ENCODE measurements at regions not wholly inside any gene's neighbourhood (a gene's known extent, or its start where the extent isn't known, plus 50 kb on each side); places are given as distances from the start of the nearest gene placed in this dataset.

- TF ChIP-seq TAF1 (IDR thresholded peaks at IDR 0.05; ENCODE audit: borderline replicate concordance, insufficient read depth, low read length) (no peak), POLR2AphosphoS5 (IDR thresholded peaks at IDR 0.05; ENCODE audit: low read depth, low read length) (no peak)
- TF ChIP-seq, protein P1, sequence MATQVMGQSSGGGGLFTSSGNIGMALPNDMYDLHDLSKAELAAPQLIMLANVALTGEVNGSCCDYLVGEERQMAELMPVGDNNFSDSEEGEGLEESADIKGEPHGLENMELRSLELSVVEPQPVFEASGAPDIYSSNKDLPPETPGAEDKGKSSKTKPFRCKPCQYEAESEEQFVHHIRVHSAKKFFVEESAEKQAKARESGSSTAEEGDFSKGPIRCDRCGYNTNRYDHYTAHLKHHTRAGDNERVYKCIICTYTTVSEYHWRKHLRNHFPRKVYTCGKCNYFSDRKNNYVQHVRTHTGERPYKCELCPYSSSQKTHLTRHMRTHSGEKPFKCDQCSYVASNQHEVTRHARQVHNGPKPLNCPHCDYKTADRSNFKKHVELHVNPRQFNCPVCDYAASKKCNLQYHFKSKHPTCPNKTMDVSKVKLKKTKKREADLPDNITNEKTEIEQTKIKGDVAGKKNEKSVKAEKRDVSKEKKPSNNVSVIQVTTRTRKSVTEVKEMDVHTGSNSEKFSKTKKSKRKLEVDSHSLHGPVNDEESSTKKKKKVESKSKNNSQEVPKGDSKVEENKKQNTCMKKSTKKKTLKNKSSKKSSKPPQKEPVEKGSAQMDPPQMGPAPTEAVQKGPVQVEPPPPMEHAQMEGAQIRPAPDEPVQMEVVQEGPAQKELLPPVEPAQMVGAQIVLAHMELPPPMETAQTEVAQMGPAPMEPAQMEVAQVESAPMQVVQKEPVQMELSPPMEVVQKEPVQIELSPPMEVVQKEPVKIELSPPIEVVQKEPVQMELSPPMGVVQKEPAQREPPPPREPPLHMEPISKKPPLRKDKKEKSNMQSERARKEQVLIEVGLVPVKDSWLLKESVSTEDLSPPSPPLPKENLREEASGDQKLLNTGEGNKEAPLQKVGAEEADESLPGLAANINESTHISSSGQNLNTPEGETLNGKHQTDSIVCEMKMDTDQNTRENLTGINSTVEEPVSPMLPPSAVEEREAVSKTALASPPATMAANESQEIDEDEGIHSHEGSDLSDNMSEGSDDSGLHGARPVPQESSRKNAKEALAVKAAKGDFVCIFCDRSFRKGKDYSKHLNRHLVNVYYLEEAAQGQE (IDR thresholded peaks at IDR 0.05; ENCODE audit: insufficient read depth in 1 of 2, low read depth in 2 of 2, low read length in 2 of 2), result no peak
Measured at GRCh38 chr6:67201563-67201962, 1433.5 kb upstream of the ADGRB3 start.
